RWPE1 (cell line): ENCODE measurements at regions not wholly inside any gene's neighbourhood (a gene's known extent, or its start where the extent isn't known, plus 50 kb on each side); places are given as distances from the start of the nearest gene placed in this dataset.

Experiments
- CTCF ChIA-PET: fragments of 350-600 bp; sonication (Branson Sonifier 250); formaldehyde crosslinking; extraction: SDS; loops from one replicate; lab custom pipeline; 2021; lab: Yijun Ruan, JAX
- POLR2A ChIA-PET: fragments of 400-600 bp; formaldehyde crosslinking; extraction: SDS; loops from one replicate; lab custom pipeline; 2020; ENCODE audit warnings: antibody characterized with exemption; ENCODE audit not compliant: low non-redundant PET; lab: Yijun Ruan, JAX
- DNase-seq: peaks from one replicate; pipeline ENCODE4 v3.0.0; 2012; ENCODE audit warnings: low spot score
- H3K27ac ChIP-seq: fragments of 450-650 bp; 2 replicates; pipeline ENCODE4 v1.5.1; 2017
- CTCF ChIP-seq: fragments of 450-650 bp; conservative IDR thresholded peaks from 2 replicates; pipeline ENCODE4 v1.5.1; 2017; ENCODE audit warnings: low read depth, mild to moderate bottlenecking

GRCh38 chr2:56519806-56520205 is 336.0 kb downstream of the CCDC85A start:
- TF ChIP-seq CTCF = no peak
- CTCF ChIA-PET = no interaction called here
- H3K27ac ChIP-seq = no peak overlapping the region
- POLR2A ChIA-PET = no interaction called here
- DNase-seq = no peak

GRCh38 chr2:56522605-56523089 is 338.9 kb downstream of the CCDC85A start:
- CTCF ChIA-PET = no interaction called here
- DNase-seq = no peak
- POLR2A ChIA-PET = no interaction called here
- no peak for TF ChIP-seq CTCF
- no peak overlapping the region for H3K27ac ChIP-seq

- no peak for TF ChIP-seq CTCF
- no peak overlapping the region for H3K27ac ChIP-seq
- DNase-seq = no peak
- ChIA-PET POLR2A (no interaction called here), CTCF (no interaction called here)
These were observed 340.0 kb downstream of the CCDC85A start for GRCh38 chr2:56523816-56524215.

GRCh38 chr2:56531668-56532420 is 348.1 kb downstream of the CCDC85A start:
- no peak overlapping the region for H3K27ac ChIP-seq
- ChIA-PET POLR2A (no interaction called here), CTCF (no interaction called here)
- TF ChIP-seq CTCF = no peak
- no peak for DNase-seq

- POLR2A ChIA-PET = no interaction called here
These were observed 350.5 kb downstream of the CCDC85A start for GRCh38 chr2:56534321-56534720.

GRCh38 chr2:56537756-56538155 is 354.0 kb downstream of the CCDC85A start:
- POLR2A ChIA-PET = no interaction called here
- TF ChIP-seq CTCF = no peak
- no peak for DNase-seq
- H3K27ac ChIP-seq = no peak overlapping the region
- CTCF ChIA-PET = no interaction called here

More at GRCh38 chr2:56534321-56534720, 350.5 kb downstream of the CCDC85A start:
- no peak for DNase-seq
- CTCF ChIA-PET = no interaction called here
- no peak for TF ChIP-seq CTCF
- no peak overlapping the region for H3K27ac ChIP-seq
